BLaER1 (cell line): ENCODE measurements at regions not wholly inside any gene's neighbourhood (a gene's known extent, or its start where the extent isn't known, plus 50 kb on each side); places are given as distances from the start of the nearest gene placed in this dataset.
"Not testable (repeated sequence)": the region's sequence is repeated elsewhere in the genome, so short reads cannot be mapped to it uniquely, and the experiment has no call there.

Experiments used
- H3K27ac ChIP-seq: shearing (Covaris generic); formaldehyde crosslinking; 2 replicates; pipeline ENCODE4 v1.8.1; 2022
- H3K27me3 ChIP-seq: shearing (Covaris generic); formaldehyde crosslinking; 2 replicates; pipeline ENCODE4 v1.8.1; 2022
- H3K36me3 ChIP-seq: shearing (Covaris generic); formaldehyde crosslinking; 2 replicates; pipeline ENCODE4 v1.8.1; 2022
- H3K4me1 ChIP-seq: shearing (Covaris generic); formaldehyde crosslinking; 2 replicates; pipeline ENCODE4 v1.8.1; 2022
- H3K4me2 ChIP-seq: shearing (Covaris generic); formaldehyde crosslinking; 2 replicates; pipeline ENCODE4 v1.8.1; 2022
- H3K4me3 ChIP-seq: shearing (Covaris generic); formaldehyde crosslinking; 2 replicates; pipeline ENCODE4 v1.8.1; 2022
- H3K9ac ChIP-seq: shearing (Covaris generic); formaldehyde crosslinking; 2 replicates; pipeline ENCODE4 v1.8.1; 2022
- H3K9me3 ChIP-seq: shearing (Covaris generic); formaldehyde crosslinking; 2 replicates; pipeline ENCODE4 v1.8.1; 2022
- H4K20me1 ChIP-seq: shearing (Covaris generic); formaldehyde crosslinking; 2 replicates; pipeline ENCODE4 v1.8.1; 2022

DNA sequence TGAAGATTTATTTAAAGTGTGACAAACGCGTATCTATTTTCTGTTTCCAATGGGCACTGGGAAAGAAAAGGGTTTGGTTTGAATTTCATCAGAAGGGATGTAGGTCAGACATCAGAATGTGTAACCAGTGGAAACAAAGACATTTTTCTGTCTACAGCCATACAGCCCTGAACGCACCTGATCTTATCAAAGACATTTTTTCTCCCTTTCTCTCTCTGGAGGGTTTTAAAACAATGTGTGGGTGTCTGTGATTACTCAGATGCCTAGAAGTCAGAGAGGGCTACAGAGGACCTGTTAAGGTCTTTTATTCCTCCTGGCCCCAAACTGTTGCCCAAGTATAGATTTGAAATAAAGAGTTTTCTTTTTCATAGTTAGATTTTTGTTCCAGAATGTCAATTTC lies 208.6 kb upstream of the LRRC61 start:
- H3K27me3 ChIP-seq, H3K4me2 ChIP-seq, H3K9ac ChIP-seq, H3K4me1 ChIP-seq, H3K36me3 ChIP-seq, H3K9me3 ChIP-seq, H3K27ac ChIP-seq, H3K4me3 ChIP-seq, H4K20me1 ChIP-seq: not testable (repeated sequence)

DNA sequence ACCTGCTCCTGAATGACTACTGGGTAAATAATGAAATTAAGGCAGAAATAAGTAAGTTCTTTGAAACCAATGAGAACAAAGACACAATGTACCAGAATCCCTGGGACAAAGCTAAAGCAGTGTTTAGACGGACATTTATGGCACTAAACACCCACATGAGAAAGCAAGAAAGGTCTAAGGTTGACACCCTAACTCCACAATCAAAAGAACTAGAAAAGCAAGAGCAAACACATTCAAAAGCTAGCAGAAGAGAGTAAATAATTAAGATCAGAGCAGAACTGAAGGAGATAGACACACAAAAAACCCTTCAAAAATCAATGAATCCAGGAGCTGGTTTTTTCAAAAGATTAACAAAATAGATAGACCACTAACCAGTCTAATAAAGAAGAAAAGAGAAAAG lies 203.2 kb upstream of the LRRC61 start:
- H3K9me3 ChIP-seq, H3K9ac ChIP-seq, H3K36me3 ChIP-seq, H3K4me1 ChIP-seq, H3K4me2 ChIP-seq, H3K27ac ChIP-seq, H3K4me3 ChIP-seq, H4K20me1 ChIP-seq, H3K27me3 ChIP-seq: not testable (repeated sequence)

DNA sequence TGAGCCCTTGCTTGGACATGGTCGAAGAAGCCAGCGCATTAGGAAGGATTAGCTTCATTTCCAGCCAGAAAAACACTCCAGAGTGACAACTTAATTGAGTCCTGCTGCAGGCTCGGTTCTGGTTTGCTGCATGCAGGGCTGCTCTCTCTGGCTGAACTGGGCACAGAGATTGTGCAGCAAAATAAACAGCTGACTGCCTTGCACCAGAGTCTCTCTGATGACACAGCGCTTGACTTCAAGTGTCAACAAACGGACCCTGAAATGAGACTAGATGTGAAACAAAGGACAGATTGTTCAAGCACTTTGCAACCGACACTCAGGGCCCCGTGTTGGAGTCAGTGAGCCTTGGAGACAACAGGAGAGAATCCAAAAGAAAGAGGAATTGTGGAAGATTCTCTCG lies 197.3 kb upstream of the LRRC61 start:
- not testable (repeated sequence) for H3K27me3 ChIP-seq, H3K9ac ChIP-seq, H3K4me2 ChIP-seq, H3K4me3 ChIP-seq, H3K4me1 ChIP-seq, H3K27ac ChIP-seq, H3K36me3 ChIP-seq, H3K9me3 ChIP-seq, H4K20me1 ChIP-seq

DNA sequence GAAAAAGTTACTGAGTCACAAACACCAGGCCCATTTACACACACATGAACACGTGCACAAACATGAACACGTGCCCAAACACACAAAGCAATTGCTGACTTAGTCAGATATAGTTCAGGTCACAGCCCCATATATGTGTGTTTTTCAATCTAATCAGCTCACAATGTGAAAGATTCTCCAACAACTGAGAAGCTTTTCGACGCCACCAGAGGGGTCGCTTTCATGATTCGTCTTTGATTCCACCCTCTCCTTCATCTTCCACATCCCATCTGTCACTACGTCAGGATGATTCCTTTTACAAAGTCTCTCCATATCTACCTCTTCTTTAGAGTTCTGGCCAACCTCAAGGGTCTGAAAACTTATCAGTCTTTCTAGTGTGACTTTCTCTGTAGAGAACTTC lies 188.7 kb upstream of the LRRC61 start:
- not testable (repeated sequence) for H3K9me3 ChIP-seq

DNA sequence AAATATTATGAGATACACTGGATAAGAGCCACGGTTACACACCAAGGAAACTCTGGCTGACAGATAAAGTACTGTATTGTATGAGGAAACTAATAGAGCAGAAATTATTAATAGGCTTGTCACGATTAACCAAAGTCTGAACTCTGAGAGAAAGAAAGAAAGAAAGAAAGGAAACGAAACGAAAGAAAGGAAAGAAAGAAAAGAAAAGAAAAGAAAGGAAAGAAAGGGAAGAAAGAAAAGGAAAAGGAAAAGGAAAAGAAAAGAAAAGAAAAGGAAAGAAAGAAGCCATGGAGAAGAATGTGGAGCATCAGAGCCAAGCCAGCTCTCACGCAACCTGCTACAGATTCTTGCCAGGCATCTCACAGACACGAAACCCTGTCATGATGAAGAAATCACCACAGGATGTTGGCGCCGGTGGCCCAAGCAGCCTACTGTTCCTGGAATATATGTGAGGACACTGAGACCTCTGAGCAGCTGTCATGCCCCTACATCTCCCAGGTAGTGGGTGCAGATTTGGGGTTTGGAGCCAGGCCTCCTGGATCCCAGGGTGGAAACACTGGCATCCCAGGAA lies 187.4 kb upstream of the LRRC61 start:
- not testable (repeated sequence) for H3K4me1 ChIP-seq, H3K27ac ChIP-seq, H3K9me3 ChIP-seq, H3K27me3 ChIP-seq, H3K4me2 ChIP-seq, H3K36me3 ChIP-seq, H3K4me3 ChIP-seq, H4K20me1 ChIP-seq, H3K9ac ChIP-seq

More for the DNA sequence above, 188.7 kb upstream of the LRRC61 start:
- H3K4me3 ChIP-seq, H3K27me3 ChIP-seq, H3K4me1 ChIP-seq, H4K20me1 ChIP-seq, H3K9ac ChIP-seq, H3K36me3 ChIP-seq, H3K27ac ChIP-seq, H3K4me2 ChIP-seq: not testable (repeated sequence)

DNA sequence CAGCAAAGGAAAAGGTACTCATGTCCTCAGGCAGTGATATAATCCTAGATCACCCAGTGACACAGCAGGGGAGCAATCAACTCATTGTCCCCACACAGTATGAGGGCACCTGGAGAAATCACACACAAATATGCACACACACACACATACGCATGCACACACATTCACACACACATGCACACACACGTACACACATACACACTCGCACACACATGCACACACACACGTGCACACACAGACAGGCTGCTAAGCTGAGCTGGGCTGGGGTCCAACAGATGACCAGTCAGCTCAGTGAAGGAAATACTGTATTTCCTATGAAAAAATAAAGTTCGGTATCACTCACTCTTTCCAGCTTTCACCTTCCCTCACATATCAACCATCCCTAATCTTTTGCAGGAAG lies 183.3 kb upstream of the LRRC61 start:
- H3K4me3 ChIP-seq, H3K36me3 ChIP-seq, H4K20me1 ChIP-seq, H3K27me3 ChIP-seq, H3K27ac ChIP-seq, H3K9ac ChIP-seq, H3K9me3 ChIP-seq, H3K4me1 ChIP-seq, H3K4me2 ChIP-seq: not testable (repeated sequence)

DNA sequence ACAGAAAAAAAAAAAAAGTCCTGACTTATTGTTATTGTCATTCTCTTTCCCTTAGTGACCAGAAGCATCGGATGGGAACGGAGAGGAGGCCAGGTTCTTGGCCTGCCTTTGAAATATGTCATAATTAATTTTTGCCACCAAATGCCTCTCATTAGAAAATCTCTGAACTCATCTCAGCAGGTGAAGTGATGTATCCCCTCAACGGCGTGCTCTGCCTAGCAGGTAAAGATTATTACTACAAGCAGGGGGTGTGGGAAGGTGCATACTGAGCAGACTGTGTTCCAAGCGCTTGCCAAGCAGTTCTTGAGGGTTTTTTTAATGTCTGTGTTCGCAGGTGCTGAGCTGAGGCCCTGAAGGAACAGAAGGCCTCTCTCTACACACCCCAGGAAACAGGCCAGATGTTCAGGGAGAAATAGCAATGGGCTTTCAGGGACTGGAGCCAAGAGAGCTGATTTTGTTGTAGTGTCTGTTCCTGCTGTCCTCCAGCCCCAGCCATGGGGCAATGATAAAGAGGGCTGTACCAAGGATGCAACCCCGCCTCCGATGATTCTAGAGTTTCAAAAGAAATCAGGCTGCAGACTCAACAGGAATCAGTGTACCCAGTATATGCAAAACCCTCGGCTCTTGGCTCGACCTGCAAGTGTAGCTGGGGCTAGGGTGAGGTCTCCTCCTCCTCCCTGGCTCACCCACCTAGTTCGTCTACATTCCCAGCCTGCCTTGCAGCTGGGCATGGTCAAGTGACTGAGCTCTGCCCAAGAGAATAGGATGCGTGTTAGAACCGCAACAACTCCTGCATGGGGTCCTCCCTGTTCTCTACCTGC lies 181.4 kb upstream of the LRRC61 start:
- not testable (repeated sequence) for H3K27ac ChIP-seq, H3K4me1 ChIP-seq, H4K20me1 ChIP-seq

DNA sequence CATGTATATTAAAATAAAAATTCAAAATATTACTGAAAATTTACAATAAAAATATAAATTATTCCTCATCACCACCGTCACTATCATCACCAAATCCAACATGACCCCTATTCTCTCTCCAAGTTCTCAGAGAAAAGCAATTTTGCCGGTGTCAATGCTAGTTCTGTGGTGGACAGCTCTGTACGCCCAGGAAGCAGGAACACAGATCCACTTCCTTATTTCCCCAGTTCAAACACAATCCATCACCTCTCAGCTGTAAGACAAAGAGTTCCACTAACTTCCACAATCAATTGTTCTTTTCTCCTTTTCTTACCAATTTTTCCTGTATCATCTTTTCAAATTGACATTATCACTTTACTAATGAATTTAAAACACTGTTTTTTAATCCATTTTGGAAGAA lies 177.0 kb upstream of the LRRC61 start:
- H3K36me3 ChIP-seq, H3K9me3 ChIP-seq, H3K4me1 ChIP-seq, H4K20me1 ChIP-seq, H3K27ac ChIP-seq, H3K4me2 ChIP-seq, H3K27me3 ChIP-seq, H3K9ac ChIP-seq, H3K4me3 ChIP-seq: not testable (repeated sequence)

More for the DNA sequence above, 181.4 kb upstream of the LRRC61 start:
- not testable (repeated sequence) for H3K9me3 ChIP-seq, H3K4me2 ChIP-seq, H3K4me3 ChIP-seq, H3K9ac ChIP-seq, H3K36me3 ChIP-seq, H3K27me3 ChIP-seq

DNA sequence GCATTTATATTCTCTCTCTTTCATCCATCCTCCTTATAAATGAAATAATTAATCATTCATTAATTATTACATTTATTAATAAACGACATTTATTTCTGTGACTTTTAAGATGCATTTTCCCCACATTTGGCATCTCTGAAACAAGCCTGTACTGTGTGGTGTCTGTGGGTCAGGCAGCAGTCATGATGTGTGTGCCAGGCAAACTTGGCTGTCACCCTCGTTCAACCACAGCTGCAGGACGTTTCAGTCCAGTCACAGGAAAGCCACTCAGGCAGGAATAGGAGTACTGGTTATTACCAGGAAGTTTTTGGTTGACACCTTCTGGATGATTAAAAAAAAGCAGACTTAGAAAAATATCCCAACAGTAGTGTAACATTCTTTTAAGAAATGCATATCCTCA lies 175.6 kb upstream of the LRRC61 start:
- H4K20me1 ChIP-seq, H3K27me3 ChIP-seq, H3K9me3 ChIP-seq, H3K9ac ChIP-seq, H3K4me2 ChIP-seq, H3K27ac ChIP-seq, H3K4me3 ChIP-seq, H3K36me3 ChIP-seq, H3K4me1 ChIP-seq: not testable (repeated sequence)

DNA sequence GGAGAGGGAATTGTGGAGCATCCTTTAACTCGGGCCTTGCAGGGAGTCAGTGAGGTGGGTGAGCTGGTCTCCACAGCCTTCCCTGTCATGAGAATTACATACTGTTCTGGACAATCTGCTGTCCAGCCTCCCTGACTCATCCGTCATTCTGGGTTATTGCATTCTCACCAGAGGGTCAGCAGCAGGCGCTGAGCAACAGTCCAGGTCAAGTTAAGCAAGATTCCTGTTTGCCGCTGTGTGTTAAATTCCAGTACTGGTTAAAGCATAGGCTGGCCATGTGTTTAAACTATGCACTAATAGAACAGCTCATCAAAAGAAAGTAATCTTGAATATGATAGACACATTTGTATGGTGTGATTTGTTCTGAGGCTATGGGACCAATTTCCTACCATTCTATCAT lies 167.1 kb upstream of the LRRC61 start:
- H3K36me3 ChIP-seq, H3K9ac ChIP-seq, H3K9me3 ChIP-seq, H3K4me3 ChIP-seq, H4K20me1 ChIP-seq, H3K27me3 ChIP-seq, H3K27ac ChIP-seq, H3K4me2 ChIP-seq, H3K4me1 ChIP-seq: not testable (repeated sequence)

DNA sequence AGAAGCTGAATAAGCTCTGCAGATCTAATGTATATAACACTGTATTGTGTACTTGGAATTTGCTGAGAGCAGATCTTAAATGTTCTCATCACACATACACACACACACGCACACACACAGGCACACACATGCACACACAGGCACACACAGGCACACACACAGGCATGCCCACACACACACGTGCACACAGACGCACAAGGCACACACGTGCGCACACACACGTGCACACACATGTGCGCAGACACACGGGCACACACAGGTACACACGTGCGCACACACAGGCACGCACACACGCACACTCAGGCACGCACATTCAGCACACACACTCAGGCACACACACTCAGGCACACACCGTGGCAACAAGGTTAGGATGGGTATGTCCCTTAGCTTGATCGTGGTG lies 164.5 kb upstream of the LRRC61 start:
- not testable (repeated sequence) for H3K9ac ChIP-seq, H3K4me1 ChIP-seq, H3K36me3 ChIP-seq, H3K4me2 ChIP-seq, H3K27ac ChIP-seq, H3K27me3 ChIP-seq, H4K20me1 ChIP-seq, H3K4me3 ChIP-seq, H3K9me3 ChIP-seq

DNA sequence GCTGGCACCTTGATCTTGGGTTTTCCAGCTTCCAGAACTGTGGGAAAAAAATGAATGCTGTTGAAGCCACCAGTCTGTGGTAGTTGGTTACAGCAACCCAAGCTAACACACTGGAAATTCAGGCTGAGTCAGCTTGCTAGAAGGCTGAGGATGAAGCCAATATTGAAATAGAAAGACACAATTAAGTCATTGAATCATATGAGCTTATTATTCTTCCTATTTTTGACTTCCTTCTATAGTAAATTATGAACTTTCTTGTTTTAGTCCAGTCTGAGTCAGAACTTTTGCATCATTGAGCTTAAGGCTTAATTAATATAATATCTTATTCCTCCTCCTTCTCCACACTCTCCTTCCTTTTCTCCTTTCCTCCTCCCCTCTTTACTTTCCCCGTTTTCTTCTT lies 153.6 kb upstream of the LRRC61 start:
- not testable (repeated sequence) for H3K27ac ChIP-seq, H4K20me1 ChIP-seq, H3K36me3 ChIP-seq, H3K4me2 ChIP-seq, H3K27me3 ChIP-seq, H3K4me1 ChIP-seq, H3K9ac ChIP-seq, H3K4me3 ChIP-seq, H3K9me3 ChIP-seq

DNA sequence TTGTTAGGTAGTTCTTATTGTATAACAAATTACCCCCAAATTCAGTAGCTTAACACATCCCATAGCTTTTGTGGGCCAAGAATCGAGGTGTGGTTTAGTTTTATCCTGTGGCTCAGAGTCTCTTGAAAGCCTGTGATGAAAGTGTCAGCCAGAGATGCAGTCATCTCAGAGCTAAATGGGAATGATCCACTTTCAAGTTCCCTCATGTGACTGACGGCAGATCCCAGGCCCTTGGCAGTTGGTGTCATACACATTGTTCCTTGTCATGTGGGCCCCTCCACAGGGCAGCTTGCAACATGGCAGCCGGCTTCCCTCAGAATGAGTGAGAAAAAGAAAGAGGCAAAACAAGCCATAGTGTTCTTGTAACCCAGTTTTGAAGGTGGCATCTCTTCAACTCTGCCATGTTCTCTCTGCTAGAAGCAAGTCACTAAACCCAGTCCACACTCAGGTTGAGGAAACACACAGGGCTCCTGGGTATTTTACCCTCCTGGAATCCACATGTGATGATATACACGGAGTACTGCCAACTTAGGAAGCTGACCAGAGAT lies 153.1 kb upstream of the LRRC61 start:
- H3K4me1 ChIP-seq, H3K4me3 ChIP-seq, H3K4me2 ChIP-seq, H3K9me3 ChIP-seq, H4K20me1 ChIP-seq, H3K27me3 ChIP-seq, H3K27ac ChIP-seq, H3K9ac ChIP-seq, H3K36me3 ChIP-seq: not testable (repeated sequence)

DNA sequence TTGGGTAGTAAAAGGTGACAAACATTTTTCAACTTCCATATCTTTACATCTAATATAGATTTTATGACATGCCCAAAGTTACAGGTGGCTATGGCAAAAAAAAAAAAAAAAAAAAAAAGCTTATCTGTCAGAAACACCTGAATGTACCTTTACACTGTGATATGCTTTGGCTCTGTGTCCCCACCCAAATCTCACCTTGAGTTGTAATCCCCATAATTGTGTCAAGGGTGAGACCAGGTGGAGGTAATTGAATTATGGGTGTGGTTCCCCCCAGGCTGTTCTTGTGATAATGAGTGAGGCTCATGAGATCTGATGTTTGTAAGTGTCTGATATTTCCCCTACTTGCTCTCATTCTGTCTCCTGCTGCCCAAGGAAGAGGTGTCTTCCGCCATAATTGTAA lies 139.6 kb upstream of the LRRC61 start:
- not testable (repeated sequence) for H3K4me2 ChIP-seq, H4K20me1 ChIP-seq, H3K27ac ChIP-seq, H3K4me3 ChIP-seq, H3K9me3 ChIP-seq, H3K27me3 ChIP-seq, H3K4me1 ChIP-seq, H3K36me3 ChIP-seq, H3K9ac ChIP-seq

DNA sequence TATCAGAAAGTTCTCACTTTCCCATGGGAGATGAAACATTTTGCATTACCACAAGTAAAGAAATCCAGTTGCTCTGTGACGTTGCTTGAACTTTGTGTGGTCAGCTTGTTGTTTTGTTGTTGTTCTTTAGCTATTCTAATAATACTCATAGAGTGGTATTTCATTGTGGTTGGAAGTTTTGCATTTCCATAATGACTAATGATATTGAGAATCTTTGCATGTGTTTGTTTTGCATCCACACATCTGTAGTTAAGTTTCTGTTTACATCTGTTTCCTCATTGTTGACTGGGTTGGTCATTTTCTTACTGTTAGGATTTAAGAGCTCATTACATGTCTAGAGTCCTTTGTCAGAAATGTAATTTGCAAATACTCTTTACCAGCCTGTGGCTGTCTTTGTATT lies 133.2 kb upstream of the LRRC61 start:
- H3K36me3 ChIP-seq, H3K4me3 ChIP-seq, H3K9ac ChIP-seq, H3K4me2 ChIP-seq, H3K4me1 ChIP-seq, H3K27ac ChIP-seq, H4K20me1 ChIP-seq, H3K9me3 ChIP-seq, H3K27me3 ChIP-seq: not testable (repeated sequence)
